Suprapubic skin (tissue), 3 donors: ENCODE measurements at regions not wholly inside any gene's neighbourhood (a gene's known extent, or its start where the extent isn't known, plus 50 kb on each side); places are given as distances from the start of the nearest gene placed in this dataset.

Experiments
- CTCF ChIP-seq, 2 donors: fragments of 200-600 bp in 1 of 2; fragments of 450-650 bp in 1 of 2; sonication (generic) in 1 of 2; IDR thresholded peaks; one replicate each; pipeline ENCODE4 v1.5.1; 2016 to 2019; ENCODE audit warnings: antibody characterized with exemption in 2 of 2, mild to moderate bottlenecking in 1 of 2, moderate library complexity in 1 of 2
- POLR2AphosphoS5 ChIP-seq, 3 donors: sonication (generic); formaldehyde crosslinking; IDR thresholded peaks; one replicate each; pipeline ENCODE4 v1.6.1; 2017; ENCODE audit warnings: antibody characterized with exemption in 3 of 3

DNA sequence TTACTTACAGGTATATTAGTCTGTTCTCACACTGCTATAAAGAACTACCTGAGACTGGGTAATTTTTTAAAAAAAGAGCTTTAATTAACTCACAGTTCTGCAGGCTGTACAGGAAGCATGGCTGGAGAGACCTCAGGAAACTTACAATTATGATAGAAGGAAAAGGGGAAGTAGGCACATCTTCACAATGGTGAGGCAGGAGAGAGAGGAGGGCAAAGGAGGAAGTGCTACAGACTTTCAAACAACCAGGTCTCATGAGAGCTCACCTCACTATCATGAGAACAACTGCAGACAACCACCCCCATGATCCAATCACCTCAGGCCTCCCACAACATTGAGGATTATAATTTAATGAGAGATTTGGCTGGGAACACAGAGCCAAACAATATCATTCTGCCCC, 511.7 kb downstream of the SLITRK6 start:
- TF ChIP-seq CTCF (IDR thresholded peaks at IDR 0.05), result no peak
- no peak for TF ChIP-seq POLR2AphosphoS5 (IDR thresholded peaks at IDR 0.05)
